HEK293 (cell line): ENCODE measurements at regions not wholly inside any gene's neighbourhood (a gene's known extent, or its start where the extent isn't known, plus 50 kb on each side); places are given as distances from the start of the nearest gene placed in this dataset.
"Not testable (repeated sequence)": the region's sequence is repeated elsewhere in the genome, so short reads cannot be mapped to it uniquely, and the experiment has no call there.

Experiments
- CTCF ChIA-PET: fragments of 350-600 bp; formaldehyde crosslinking; extraction: SDS; loops from one replicate; lab custom pipeline; 2021; ENCODE audit warnings: antibody characterized with exemption; lab: Yijun Ruan, JAX
- POLR2A ChIA-PET: fragments of 300-600 bp; formaldehyde crosslinking; extraction: SDS; loops from one replicate; lab custom pipeline; 2020; ENCODE audit warnings: antibody characterized with exemption, inconsistent platforms; lab: Yijun Ruan, JAX
- H3K27ac ChIP-seq: fragments of 200-500 bp; sonication (Bioruptor generic); 2 replicates; pipeline ENCODE4 v1.5.1; 2014; ENCODE audit warnings: low read depth, low read length, control low read depth, inconsistent platforms; ENCODE audit errors: extremely low read depth
- H3K36me3 ChIP-seq, 2 experiments: fragments of 200-500 bp in 1 of 2; sonication (Bioruptor generic) in 1 of 2; 1 replicate in 1 of 2; 2 replicates in 1 of 2; pipeline ENCODE4 v1.5.1; 2014 to 2017; ENCODE audit warnings: inconsistent platforms in 2 of 2, low read length in 2 of 2; ENCODE audit not compliant: control insufficient read depth in 2 of 2, insufficient read depth in 1 of 2
- H3K4me1 ChIP-seq: fragments of 200-500 bp; sonication (Bioruptor generic); 2 replicates; pipeline ENCODE4 v1.5.1; 2014; ENCODE audit warnings: mild to moderate bottlenecking, low read length, inconsistent platforms; ENCODE audit not compliant: control insufficient read depth, insufficient read depth
- H3K4me3 ChIP-seq: 2 replicates; pipeline ENCODE4 v1.5.1; 2011; ENCODE audit warnings: low read depth, mild to moderate bottlenecking, control low read depth, low read length, moderate library complexity
- H3K9me3 ChIP-seq: fragments of 200-500 bp; sonication (Bioruptor generic); 2 replicates; pipeline ENCODE4 v1.5.1; 2014; ENCODE audit warnings: low read depth, low read length, inconsistent platforms; ENCODE audit not compliant: control insufficient read depth, insufficient read depth
- BCL11A ChIP-seq: fragments of 450-650 bp; formaldehyde crosslinking; IDR thresholded peaks from 2 replicates; pipeline ENCODE4 v1.5.1; 2016; ENCODE audit warnings: low read depth, missing biosample characterization, missing genetic modification characterization
- BCL11B ChIP-seq: fragments of 450-650 bp; formaldehyde crosslinking; IDR thresholded peaks from 2 replicates; pipeline ENCODE4 v1.5.1; 2016; ENCODE audit warnings: low read depth, missing biosample characterization, missing genetic modification characterization
- OVOL3 ChIP-seq: fragments of 450-650 bp; formaldehyde crosslinking; IDR thresholded peaks from 2 replicates; pipeline ENCODE4 v1.5.1; 2016; ENCODE audit warnings: missing biosample characterization, missing genetic modification characterization
- PRDM6 ChIP-seq: fragments of 450-650 bp; formaldehyde crosslinking; IDR thresholded peaks from 2 replicates; pipeline ENCODE4 v1.5.1; 2017; ENCODE audit warnings: missing biosample characterization, missing genetic modification characterization
- ZBTB44 ChIP-seq: fragments of 450-650 bp; IDR thresholded peaks from 2 replicates; pipeline ENCODE4 v1.5.1; 2018; ENCODE audit warnings: missing biosample characterization, mild to moderate bottlenecking, missing genetic modification characterization
- ZBTB48 ChIP-seq: fragments of 450-650 bp; formaldehyde crosslinking; IDR thresholded peaks from 2 replicates; pipeline ENCODE4 v1.5.1; 2016; ENCODE audit warnings: missing biosample characterization, missing genetic modification characterization
- ZFP37 ChIP-seq: fragments of 450-650 bp; formaldehyde crosslinking; IDR thresholded peaks from 2 replicates; pipeline ENCODE4 v1.5.1; 2016; ENCODE audit warnings: missing biosample characterization, missing genetic modification characterization
- ZNF18 ChIP-seq: fragments of 450-650 bp; formaldehyde crosslinking; IDR thresholded peaks from 2 replicates; pipeline ENCODE4 v1.5.1; 2016; ENCODE audit warnings: missing biosample characterization, missing genetic modification characterization
- ZNF19 ChIP-seq: fragments of 450-650 bp; formaldehyde crosslinking; IDR thresholded peaks from 2 replicates; pipeline ENCODE4; 2016; ENCODE audit warnings: missing biosample characterization, missing genetic modification characterization, low read depth
- ZNF2 ChIP-seq: fragments of 450-650 bp; formaldehyde crosslinking; IDR thresholded peaks from 2 replicates; pipeline ENCODE4 v1.5.1; 2016; ENCODE audit warnings: missing biosample characterization, missing genetic modification characterization
- ZNF391 ChIP-seq: fragments of 450-650 bp; formaldehyde crosslinking; IDR thresholded peaks from 2 replicates; pipeline ENCODE4 v1.5.1; 2016; ENCODE audit warnings: low read depth, missing biosample characterization, missing genetic modification characterization, borderline replicate concordance
- ZNF433 ChIP-seq: fragments of 450-650 bp; formaldehyde crosslinking; IDR thresholded peaks from 2 replicates; pipeline ENCODE4 v1.5.1; 2016; ENCODE audit warnings: missing biosample characterization, missing genetic modification characterization, low read depth
- ZNF561 ChIP-seq: fragments of 450-650 bp; IDR thresholded peaks from 2 replicates; pipeline ENCODE4 v1.5.1; 2018; ENCODE audit warnings: missing biosample characterization, missing genetic modification characterization, borderline replicate concordance
- ZNF701 ChIP-seq: fragments of 450-650 bp; formaldehyde crosslinking; IDR thresholded peaks from 2 replicates; pipeline ENCODE4 v1.5.1; 2016; ENCODE audit warnings: missing biosample characterization, missing genetic modification characterization
- ZNF768 ChIP-seq: fragments of 450-650 bp; formaldehyde crosslinking; IDR thresholded peaks from 2 replicates; pipeline ENCODE4 v1.5.1; 2018; ENCODE audit warnings: missing biosample characterization, mild to moderate bottlenecking, missing genetic modification characterization
- ZNF776 ChIP-seq: fragments of 450-650 bp; formaldehyde crosslinking; IDR thresholded peaks from 2 replicates; pipeline ENCODE4 v1.5.0; 2017; ENCODE audit warnings: missing biosample characterization, missing genetic modification characterization, borderline replicate concordance
- ZNF843 ChIP-seq: fragments of 450-650 bp; formaldehyde crosslinking; IDR thresholded peaks from 2 replicates; pipeline ENCODE4 v1.5.1; 2016; ENCODE audit warnings: missing biosample characterization, missing genetic modification characterization
- ZSCAN18 ChIP-seq: fragments of 450-650 bp; formaldehyde crosslinking; IDR thresholded peaks from 2 replicates; pipeline ENCODE4 v1.5.1; 2016; ENCODE audit warnings: missing biosample characterization, missing genetic modification characterization

GRCh38 chr1:157262422-157262821 is 124.2 kb upstream of the ETV3 start (continued):
- no peak for TF ChIP-seq OVOL3 (tag by site-specific recombination)
- TF ChIP-seq ZNF391 = no peak

- H3K4me1 ChIP-seq, CTCF ChIA-PET, H3K4me3 ChIP-seq, H3K27ac ChIP-seq, H3K9me3 ChIP-seq, POLR2A ChIA-PET, H3K36me3 ChIP-seq: not testable (repeated sequence)
Measured at GRCh38 chr1:157255891-157256290, 117.7 kb upstream of the ETV3 start.

- H3K36me3 ChIP-seq, H3K4me1 ChIP-seq, H3K4me3 ChIP-seq, H3K9me3 ChIP-seq, H3K27ac ChIP-seq, POLR2A ChIA-PET: not testable (repeated sequence)
- CTCF ChIA-PET = interaction anchor here (0.7 kb wide), 1 partner anchor 1203 kb away, joined by 4 read pairs; no protein-coding TSS in a partner anchor
Measured at GRCh38 chr1:157254183-157254582, 116.0 kb upstream of the ETV3 start.

GRCh38 chr1:157252473-157252872 is 114.3 kb upstream of the ETV3 start:
- TF ChIP-seq ZNF18 (no peak), ZNF19 (tag by site-specific recombination) (no peak), ZBTB48 (tag by site-specific recombination) (no peak), ZSCAN18 (tag by site-specific recombination) (no peak)
- TF ChIP-seq, all 188 proteins: peak for 0
- ChIA-PET CTCF (no interaction called here), POLR2A (no interaction called here)
- Histone ChIP-seq H3K4me1 (no peaks in the 10 kb centered on the region), H3K36me3 (no peaks in the 10 kb centered on the region), H3K9me3 (no peaks in the 10 kb centered on the region), H3K4me3 (no peak overlapping the region), H3K27ac (no peak overlapping the region)

GRCh38 chr1:157249739-157250138 is 111.5 kb upstream of the ETV3 start:
- H3K27ac ChIP-seq = no peak overlapping the region
- CTCF ChIA-PET = no interaction called here
- no peaks in the 10 kb centered on the region for H3K9me3 ChIP-seq
- no peaks in the 10 kb centered on the region for H3K36me3 ChIP-seq
- no peak overlapping the region for H3K4me3 ChIP-seq
- POLR2A ChIA-PET = no interaction called here
- no peaks in the 10 kb centered on the region for H3K4me1 ChIP-seq
- TF ChIP-seq ZNF776 (tag by site-specific recombination) (no peak), BCL11B (tag by site-specific recombination) (no peak), PRDM6 (no peak), ZFP37 (tag by site-specific recombination) (no peak), ZNF843 (tag by site-specific recombination) (no peak), ZBTB44 (tag by site-specific recombination) (no peak), ZNF2 (tag by site-specific recombination) (no peak), ZNF768 (no peak), ZNF701 (tag by site-specific recombination) (no peak), ZNF433 (tag by site-specific recombination) (no peak), ZNF561 (tag by site-specific recombination) (no peak), BCL11A (tag by site-specific recombination) (no peak)
